Hepatocyte (in vitro differentiated cells): ENCODE measurements at regions not wholly inside any gene's neighbourhood (a gene's known extent, or its start where the extent isn't known, plus 50 kb on each side); places are given as distances from the start of the nearest gene placed in this dataset.

Experiments used
- CTCF ChIP-seq: fragments of 200-600 bp; sonication (generic); IDR thresholded peaks from 2 replicates; pipeline ENCODE4 v1.5.1; 2016; ENCODE audit warnings: antibody characterized with exemption, mild to moderate bottlenecking; ENCODE audit not compliant: poor library complexity
- EZH2 ChIP-seq: fragments of 200-600 bp; sonication (generic); IDR thresholded peaks from 2 replicates; pipeline ENCODE4 v1.6.1; 2016; ENCODE audit warnings: antibody characterized with exemption, mild to moderate bottlenecking, borderline replicate concordance
- EZH2phosphoT487 ChIP-seq: fragments of 200-600 bp; sonication (generic); IDR thresholded peaks from one replicate; pipeline ENCODE4 v1.6.1; 2018; ENCODE audit warnings: antibody characterized with exemption, mild to moderate bottlenecking, low read depth, moderate library complexity; ENCODE audit not compliant: unreplicated experiment, severe bottlenecking

DNA sequence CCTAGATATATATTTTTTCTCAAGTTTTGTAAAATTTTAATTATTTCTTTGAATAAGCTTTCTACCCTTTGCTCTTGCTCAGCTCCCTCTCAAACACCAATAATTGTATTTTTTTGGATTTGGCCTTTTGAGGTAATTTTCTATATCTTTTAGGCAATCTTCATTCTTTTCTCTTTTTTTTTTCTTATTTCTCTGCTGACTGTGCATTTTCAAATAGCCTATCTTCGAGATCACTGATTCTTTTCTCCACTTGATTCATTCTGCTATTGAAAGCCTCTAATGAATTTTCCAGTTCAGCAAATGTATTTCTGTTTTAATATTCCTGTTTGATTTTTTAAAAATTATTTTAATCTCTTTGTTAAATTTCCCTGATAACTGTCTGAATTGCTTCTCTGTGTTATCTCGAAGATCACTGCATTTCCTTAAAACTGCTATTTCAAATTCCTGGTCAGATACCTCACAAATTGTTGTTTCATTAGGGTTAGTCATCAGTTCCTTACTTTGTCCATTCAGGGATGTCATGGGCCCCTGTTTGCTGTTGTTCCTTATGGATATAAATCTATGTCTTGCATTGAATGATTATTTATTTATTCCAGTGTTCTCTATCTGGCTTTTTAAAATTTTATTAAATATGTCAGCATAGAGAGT is 100.1 kb upstream of the UNC5B start:
- no peak for TF ChIP-seq CTCF
- TF ChIP-seq EZH2: no peak
- TF ChIP-seq EZH2phosphoT487: no peak
